ENCODE measurements at regions not wholly inside any gene's neighbourhood (a gene's known extent, or its start where the extent isn't known, plus 50 kb on each side); places are given as distances from the start of the nearest gene placed in this dataset.
A peak's percentile ranks its signal among the peaks of the same experiment; 100 is the strongest.

- Histone ChIP-seq H3K4me3 (no peak overlapping the region), H3K4me1 (no peaks in the 10 kb centered on the region), H3K9me3 (no peaks in the 10 kb centered on the region), H3K36me3 (no peaks in the 10 kb centered on the region), H3K27ac (no peak overlapping the region), H3K27me3 (no peaks in the 10 kb centered on the region)
- ATAC-seq = peak in 1 of 4 donors; percentile 35
- no peak for TF ChIP-seq CTCF (IDR thresholded peaks at IDR 0.05)
- WGBS, 2 donors = 76 to 82% methylated on average over 2 of the region's 2 CpGs
- FAIRE-seq = no peak
- intact Hi-C loops (cut with DNase I) = no loop called here
- no peak for DNase-seq
Measured at GRCh38 chr14:66135831-66136230, 350.3 kb upstream of the CCDC196 start.

GRCh38 chr14:66137081-66137480 is 349.1 kb upstream of the CCDC196 start:
- Histone ChIP-seq H3K9me3 (no peaks in the 10 kb centered on the region), H3K27ac (no peak overlapping the region), H3K27me3 (no peaks in the 10 kb centered on the region), H3K4me1 (no peaks in the 10 kb centered on the region), H3K36me3 (no peaks in the 10 kb centered on the region), H3K4me3 (no peak overlapping the region)
- DNase-seq = no peak
- TF ChIP-seq CTCF (IDR thresholded peaks at IDR 0.05) = no peak
- 90 to 93% methylated on average over 8 of the region's 8 CpGs for whole genome bisulfite sequencing, 2 donors
- no peak for FAIRE-seq
- no peak for ATAC-seq
- intact Hi-C loops (cut with DNase I) = no loop called here

- no peak overlapping the region for H3K27ac ChIP-seq
- ATAC-seq (no peak), DNase-seq (no peak), FAIRE-seq (no peak)
- H3K36me3 ChIP-seq = no peaks in the 10 kb centered on the region
- intact Hi-C loops (cut with DNase I) = no loop called here
- no peaks in the 10 kb centered on the region for H3K9me3 ChIP-seq
- TF ChIP-seq CTCF (IDR thresholded peaks at IDR 0.05) = no peak
- H3K4me1 ChIP-seq = no peaks in the 10 kb centered on the region
- no peak overlapping the region for H3K4me3 ChIP-seq
- H3K27me3 ChIP-seq = no peaks in the 10 kb centered on the region
Measured at GRCh38 chr14:66139432-66139831, 346.7 kb upstream of the CCDC196 start.

GRCh38 chr14:66140213-66140918 is 345.8 kb upstream of the CCDC196 start:
- Histone ChIP-seq H3K4me1 (no peaks in the 10 kb centered on the region), H3K36me3 (no peaks in the 10 kb centered on the region), H3K27ac (no peak overlapping the region), H3K27me3 (no peaks in the 10 kb centered on the region), H3K4me3 (no peak overlapping the region), H3K9me3 (no peaks in the 10 kb centered on the region)
- no peak for FAIRE-seq
- no peak for TF ChIP-seq CTCF (IDR thresholded peaks at IDR 0.05)
- no peak for ATAC-seq
- intact Hi-C loops (cut with DNase I) = no loop called here
- DNase-seq = no peak
- WGBS, 2 donors = 68 to 78% methylated on average over 6 of the region's 6 CpGs

GRCh38 chr14:66140963-66141362 is 345.2 kb upstream of the CCDC196 start:
- Histone ChIP-seq H3K4me1 (no peaks in the 10 kb centered on the region), H3K27me3 (no peaks in the 10 kb centered on the region), H3K4me3 (no peak overlapping the region), H3K36me3 (no peaks in the 10 kb centered on the region), H3K9me3 (no peaks in the 10 kb centered on the region), H3K27ac (no peak overlapping the region)
- intact Hi-C loops (cut with DNase I) = no loop called here
- 88 to 90% methylated on average over 3 of the region's 3 CpGs for WGBS, 2 donors
- no peak for TF ChIP-seq CTCF (IDR thresholded peaks at IDR 0.05)
- ATAC-seq (no peak), DNase-seq (no peak), FAIRE-seq (no peak)

All from pancreas (tissue), 10 donors.